IMR-90 (cell line): ENCODE measurements at regions not wholly inside any gene's neighbourhood (a gene's known extent, or its start where the extent isn't known, plus 50 kb on each side); places are given as distances from the start of the nearest gene placed in this dataset.

Experiments
- ATAC-seq: fragments of 200-7000 bp; cut with Tn5 transposase; 2 replicates; pipeline ENCODE4 v1.9.1; 2020; ENCODE audit warnings: low read depth, mild to moderate bottlenecking, moderate library complexity
- BruUV-seq: library from RNA; stranded (reverse); fragments of 400-500 nt; replicated peaks from 2 replicates; lab custom pipeline; 2021; lab: Mats Ljungman, UMichigan
- CTCF ChIA-PET: fragments of 300-600 bp; formaldehyde crosslinking; extraction: SDS; loops from one replicate; lab custom pipeline; 2021; ENCODE audit warnings: antibody characterized with exemption; lab: Yijun Ruan, JAX
- POLR2A ChIA-PET: fragments of 300-600 bp; sonication (Branson Sonifier 250); formaldehyde crosslinking; loops from one replicate; lab custom pipeline; 2022; ENCODE audit warnings: antibody characterized with exemption; ENCODE audit not compliant: unreplicated experiment; lab: Charles Lee
- DNase-seq: peaks from one replicate; pipeline ENCODE4 v3.0.0; 2013
- H2AFZ ChIP-seq: replicated peaks from 2 replicates; pipeline ENCODE3; 2013; ENCODE audit warnings: low read length, mild to moderate bottlenecking; ENCODE audit not compliant: poor library complexity
- H2AK5ac ChIP-seq: 2 replicates; pipeline ENCODE4 v1.6.1; 2013; ENCODE audit warnings: low read depth, low read length, inconsistent platforms
- H2AK9ac ChIP-seq: replicated peaks from 2 replicates; pipeline ENCODE3; 2013; ENCODE audit warnings: mild to moderate bottlenecking, low read depth, low read length, moderate library complexity; ENCODE audit not compliant: poor library complexity
- H2BK120ac ChIP-seq: 2 replicates; pipeline ENCODE4 v1.6.1; 2013; ENCODE audit warnings: low read depth, low read length, inconsistent platforms
- H2BK15ac ChIP-seq: 3 replicates; pipeline ENCODE4 v1.6.1; 2013; ENCODE audit warnings: low read depth, low read length, inconsistent platforms
- H2BK20ac ChIP-seq: 2 replicates; pipeline ENCODE4 v1.6.1; 2013; ENCODE audit warnings: low read depth, mild to moderate bottlenecking, inconsistent platforms, low read length, moderate library complexity
- H2BK5ac ChIP-seq: 2 replicates; pipeline ENCODE4 v1.6.1; 2013; ENCODE audit warnings: mild to moderate bottlenecking, low read depth, low read length, inconsistent platforms; ENCODE audit not compliant: poor library complexity, severe bottlenecking
- H3K14ac ChIP-seq: replicated peaks from 2 replicates; pipeline ENCODE4 v1.6.1; 2013; ENCODE audit warnings: low read depth, low read length, inconsistent platforms
- H3K18ac ChIP-seq: 2 replicates; pipeline ENCODE4 v1.6.1; 2013; ENCODE audit warnings: low read depth, low read length, control low read depth
- H3K23ac ChIP-seq: 2 replicates; pipeline ENCODE4 v1.6.1; 2013; ENCODE audit warnings: low read depth, low read length, inconsistent platforms
- H3K27ac ChIP-seq: 2 replicates; pipeline ENCODE4 v1.5.1; 2013; ENCODE audit warnings: mild to moderate bottlenecking, control low read depth, low read length; ENCODE audit not compliant: insufficient read depth
- H3K27me3 ChIP-seq: 2 replicates; pipeline ENCODE4 v1.6.1; 2013; ENCODE audit warnings: low read length; ENCODE audit not compliant: control insufficient read depth, insufficient read depth
- H3K36me3 ChIP-seq: 2 replicates; pipeline ENCODE4 v1.6.1; 2013; ENCODE audit warnings: low read length, mixed read lengths; ENCODE audit not compliant: control insufficient read depth, insufficient read depth
- H3K4ac ChIP-seq: 2 replicates; pipeline ENCODE4 v1.6.1; 2013; ENCODE audit warnings: low read depth, low read length, inconsistent platforms
- H3K4me1 ChIP-seq: 2 replicates; pipeline ENCODE4 v1.6.1; 2013; ENCODE audit warnings: low read length, mixed read lengths; ENCODE audit not compliant: control insufficient read depth, insufficient read depth
- H3K4me2 ChIP-seq: 2 replicates; pipeline ENCODE4 v1.6.1; 2013; ENCODE audit warnings: low read depth, mild to moderate bottlenecking, control low read depth, low read length, moderate library complexity
- H3K4me3 ChIP-seq: 2 replicates; pipeline ENCODE4 v1.5.1; 2013; ENCODE audit warnings: low read depth, mild to moderate bottlenecking, control low read depth, low read length, moderate library complexity; ENCODE audit not compliant: insufficient read depth
- H3K56ac ChIP-seq: 2 replicates; pipeline ENCODE4 v1.6.1; 2013; ENCODE audit warnings: low read length, inconsistent platforms; ENCODE audit not compliant: insufficient read depth; ENCODE audit errors: extremely low read depth
- H3K79me1 ChIP-seq, 2 experiments: 2 replicates each; pipeline ENCODE4 v1.6.1; 2013; ENCODE audit warnings: low read length in 2 of 2, inconsistent platforms in 1 of 2, low read depth in 1 of 2
- H3K9ac ChIP-seq: 2 replicates; pipeline ENCODE4 v1.6.1; 2013; ENCODE audit warnings: low read depth, low read length, control low read depth
- H3K9me1 ChIP-seq: 2 replicates; pipeline ENCODE4 v1.6.1; 2013; ENCODE audit warnings: low read length, inconsistent platforms; ENCODE audit not compliant: insufficient read depth
- H3K9me3 ChIP-seq: 2 replicates; pipeline ENCODE4 v1.6.1; 2013; ENCODE audit warnings: low read length; ENCODE audit not compliant: control insufficient read depth, insufficient read depth
- H4K20me1 ChIP-seq: 2 replicates; pipeline ENCODE4 v1.6.1; 2013; ENCODE audit warnings: low read length, inconsistent platforms; ENCODE audit not compliant: insufficient read depth
- H4K5ac ChIP-seq: 2 replicates; pipeline ENCODE4 v1.6.1; 2013; ENCODE audit warnings: mild to moderate bottlenecking, low read depth, low read length, control low read depth
- H4K8ac ChIP-seq, 2 experiments: 2 replicates each; pipeline ENCODE4 v1.6.1; 2013; ENCODE audit warnings: low read depth in 2 of 2, low read length in 2 of 2, control low read depth in 1 of 2, inconsistent platforms in 1 of 2
- H4K91ac ChIP-seq: 2 replicates; pipeline ENCODE4 v1.6.1; 2013; ENCODE audit warnings: low read depth, low read length, inconsistent platforms; ENCODE audit not compliant: insufficient read depth
- BHLHE40 ChIP-seq: fragments of 150-350 bp; IDR thresholded peaks from 2 replicates; pipeline ENCODE4 v1.6.1; 2016; ENCODE audit warnings: mild to moderate bottlenecking, low read depth, low read length
- CEBPB ChIP-seq: IDR thresholded peaks from 2 replicates; pipeline ENCODE4 v1.6.1; 2012; ENCODE audit warnings: low read depth, low read length, improper control_type of control experiment
- ELK1 ChIP-seq: fragments of 150-350 bp; IDR thresholded peaks from 2 replicates; pipeline ENCODE4 v1.6.1; 2016; ENCODE audit warnings: low read depth, mild to moderate bottlenecking, low read length, moderate library complexity, borderline replicate concordance
- MAZ ChIP-seq: IDR thresholded peaks from 2 replicates; pipeline ENCODE4 v1.6.1; 2012; ENCODE audit warnings: low read depth, mild to moderate bottlenecking, low read length, improper control_type of control experiment, moderate library complexity, borderline replicate concordance
- POLR2A ChIP-seq: IDR thresholded peaks from 2 replicates; pipeline ENCODE4 v1.6.1; 2012; ENCODE audit warnings: mild to moderate bottlenecking, low read depth, low read length
- RAD21 ChIP-seq: IDR thresholded peaks from 2 replicates; pipeline ENCODE4 v1.6.1; 2012; ENCODE audit warnings: low read length, improper control_type of control experiment
- RFX5 ChIP-seq: IDR thresholded peaks from 2 replicates; pipeline ENCODE4 v1.8.0; 2012; ENCODE audit warnings: low read depth, mild to moderate bottlenecking, low read length, moderate library complexity
- SMC3 ChIP-seq: fragments of 150-350 bp; IDR thresholded peaks from 2 replicates; pipeline ENCODE4 v1.6.1; 2016; ENCODE audit warnings: low read depth, mild to moderate bottlenecking, antibody characterized with exemption, low read length, moderate library complexity
- USF2 ChIP-seq: fragments of 150-350 bp; IDR thresholded peaks from 2 replicates; pipeline ENCODE4 v1.6.1; 2017; ENCODE audit warnings: mild to moderate bottlenecking, antibody characterized with exemption, low read length, low read depth
- WGBS, 2 experiments: methylation state at CpG; one replicate each; pipeline versions ENCODE4 v1.1.5 to v1.1.7; 2013; ENCODE audit warnings: missing lambda C conversion rate in 2 of 2; ENCODE audit not compliant: insufficient read length in 1 of 2; ENCODE audit errors: extremely low coverage in 2 of 2; 5-methylcytosine and 5-hydroxymethylcytosine counted together
- dilution Hi-C: fragments of 300-500 bp; cut with HindIII; formaldehyde crosslinking; loops from one replicate; pipeline ENCODE4 v1.14.3; 2018; ENCODE audit warnings: low sequenced_read_pairs; ENCODE audit not compliant: unreplicated experiment
- in situ Hi-C: fragments of 300-500 bp; cut with MboI; formaldehyde crosslinking; loops from 3 replicates; pipeline ENCODE4 v1.14.3; 2019; ENCODE audit warnings: low sequenced_read_pairs, inconsistent platforms, mixed read lengths
- intact Hi-C: fragments of 100-400 bp; cut with micrococcal nuclease; formaldehyde crosslinking; loops from 2 replicates; pipeline ENCODE4 v1.10.0; 2022

GRCh38 chr11:28956446-28956845 is 848.3 kb downstream of the METTL15 start:
- in situ Hi-C loops (no loop called here), dilution Hi-C loops (no loop called here), intact Hi-C loops (no loop called here)
- Histone ChIP-seq H3K79me1 (no peaks in the 10 kb centered on the region), H3K4me2 (no peak overlapping the region), H4K5ac (no peak overlapping the region; the same call in 1 of the 2 replicates), H3K36me3 (no peaks in the 10 kb centered on the region), H3K56ac (no peak overlapping the region), H3K4ac (no peak overlapping the region; the same call in 1 of the 2 replicates), H2AK9ac (no peak overlapping the region), H2BK15ac (peak overlapping the region; percentile 37; the same call in 1 of the 3 replicates), H3K4me3 (no peak overlapping the region), H4K8ac (no peak overlapping the region), H3K27me3 (no peaks in the 10 kb centered on the region), H3K9me3 (peaks cover 4% of the 10 kb centered on the region; the same call in 1 of the 2 replicates), H3K4me1 (no peaks in the 10 kb centered on the region), H3K18ac (no peak overlapping the region; the same call in 1 of the 2 replicates), H4K91ac (peak overlapping the region; percentile 34; the same call in 1 of the 2 replicates), H4K20me1 (no peaks in the 10 kb centered on the region), H3K27ac (no peak overlapping the region), H3K23ac (no peak overlapping the region), H3K14ac (peak overlapping the region; percentile 62; the same call in 1 of the 2 replicates), H2BK5ac (no peak overlapping the region), H2AK5ac (no peak overlapping the region), H2BK20ac (peak overlapping the region; percentile 35; the same call in 1 of the 2 replicates), H3K9ac (no peak overlapping the region), H2AFZ (no peak overlapping the region), H2BK120ac (peak overlapping the region; percentile 47; the same call in 1 of the 2 replicates), H3K9me1 (no peaks in the 10 kb centered on the region)
- ChIA-PET CTCF (no interaction called here), POLR2A (no interaction called here)
- BruUV-seq = no TSS peak
- no CpG with 5 or more reads among the region's 3 CpGs for WGBS, 2 experiments
- ATAC-seq (no peak), DNase-seq (no peak)
- TF ChIP-seq USF2 (no peak), CEBPB (no peak), RFX5 (no peak), POLR2A (no peak), RAD21 (no peak), MAZ (no peak), ELK1 (no peak), BHLHE40 (no peak), SMC3 (no peak)
